NCI-H1092 treated with DMSO at 0.1 percent for 48 hours (cell line): ENCODE measurements at regions not wholly inside any gene's neighbourhood (a gene's known extent, or its start where the extent isn't known, plus 50 kb on each side); places are given as distances from the start of the nearest gene placed in this dataset.

Source experiments
- DNase-seq: peaks from one replicate; lab custom pipeline; 2025; lab: John Stamatoyannopoulos, UW

DNA sequence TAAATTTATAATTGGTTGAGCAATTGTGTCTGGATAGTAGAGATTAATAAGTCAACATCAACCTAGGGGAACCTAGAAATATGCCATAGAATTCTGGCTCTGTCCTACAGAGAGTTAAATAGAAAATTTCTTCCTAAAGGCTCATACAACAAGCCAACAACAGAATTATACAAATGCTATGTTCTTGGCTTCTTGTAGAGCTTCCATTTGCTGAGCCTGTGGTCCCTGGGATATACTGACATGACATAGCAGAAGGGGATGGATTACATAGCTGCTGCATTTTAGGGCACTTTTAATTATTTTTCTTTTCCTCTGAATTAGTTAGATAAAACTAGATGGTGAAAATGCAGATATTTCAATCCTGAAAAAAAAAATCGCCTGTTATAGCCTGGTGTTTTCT is 95.5 kb upstream of the ST6GAL2 start:
- DNase-seq: no peak

DNA sequence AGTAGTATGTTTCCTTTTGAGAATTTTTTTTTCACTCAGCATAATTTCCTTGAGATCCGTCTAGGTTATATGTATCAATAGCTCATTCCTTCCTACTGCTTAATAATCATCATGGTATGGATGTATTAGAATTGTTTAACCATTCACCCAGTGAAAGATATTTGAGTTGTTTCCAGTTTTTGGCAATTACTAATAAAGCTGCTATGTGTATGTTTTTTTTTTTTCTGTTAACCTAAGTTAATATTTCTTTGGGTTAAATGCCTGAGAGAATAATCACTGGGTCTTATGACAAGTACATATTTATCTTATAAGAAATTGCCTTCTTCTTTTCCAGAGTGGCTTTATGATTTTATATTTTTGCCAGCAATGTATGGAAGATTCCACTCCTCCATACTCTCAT is 96.4 kb upstream of the ST6GAL2 start:
- DNase-seq: no peak

GRCh38 chr2:106983305-106983704 is 97.3 kb upstream of the ST6GAL2 start:
- DNase-seq: no peak

DNA sequence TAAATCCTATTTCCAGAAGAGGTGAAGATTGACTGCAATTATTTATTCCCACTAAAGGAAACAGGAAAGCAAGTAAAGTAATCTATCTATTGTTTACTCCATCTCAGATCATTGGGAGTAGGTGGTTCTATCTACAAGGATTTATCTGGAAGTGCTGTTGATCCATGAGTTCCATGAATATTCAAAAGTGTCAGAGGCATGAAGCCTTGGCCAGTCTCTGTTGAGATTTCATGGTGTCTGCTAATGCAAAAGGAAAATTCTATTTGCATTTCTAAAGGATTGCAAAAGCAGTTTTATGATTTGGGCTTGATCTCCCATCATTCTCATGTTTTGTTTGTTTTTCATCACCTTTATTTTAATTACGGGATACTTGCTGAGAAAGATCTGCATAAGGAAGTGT is 102.4 kb upstream of the ST6GAL2 start:
- no peak for DNase-seq

DNA sequence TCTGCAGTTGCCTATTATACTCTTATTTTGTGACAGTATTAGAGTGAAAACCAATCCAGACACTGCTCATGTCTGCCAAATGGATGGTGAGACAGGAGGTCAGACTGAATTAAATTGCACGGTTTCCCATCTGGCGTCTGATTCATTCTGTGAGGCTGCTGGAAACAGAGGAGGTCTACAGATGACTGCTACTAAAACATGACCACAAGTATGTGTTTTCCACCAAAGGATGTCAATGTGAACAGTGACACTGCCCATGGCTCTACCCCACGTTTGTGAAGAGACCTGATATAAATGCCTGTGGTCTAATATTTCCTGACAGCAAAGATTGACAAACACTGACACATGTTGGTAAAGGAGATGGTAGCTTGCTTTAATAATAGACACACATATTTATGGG is 104.3 kb upstream of the ST6GAL2 start:
- DNase-seq: no peak

GRCh38 chr2:106991866-106992265 is 105.9 kb upstream of the ST6GAL2 start:
- DNase-seq: no peak

GRCh38 chr2:106995556-106995955 is 109.6 kb upstream of the ST6GAL2 start:
- DNase-seq: no peak

GRCh38 chr2:106996171-106996769 is 110.3 kb upstream of the ST6GAL2 start:
- peak; percentile 33 for DNase-seq

- no peak for DNase-seq
Measured at GRCh38 chr2:106997204-106997603, 111.2 kb upstream of the ST6GAL2 start.

DNA sequence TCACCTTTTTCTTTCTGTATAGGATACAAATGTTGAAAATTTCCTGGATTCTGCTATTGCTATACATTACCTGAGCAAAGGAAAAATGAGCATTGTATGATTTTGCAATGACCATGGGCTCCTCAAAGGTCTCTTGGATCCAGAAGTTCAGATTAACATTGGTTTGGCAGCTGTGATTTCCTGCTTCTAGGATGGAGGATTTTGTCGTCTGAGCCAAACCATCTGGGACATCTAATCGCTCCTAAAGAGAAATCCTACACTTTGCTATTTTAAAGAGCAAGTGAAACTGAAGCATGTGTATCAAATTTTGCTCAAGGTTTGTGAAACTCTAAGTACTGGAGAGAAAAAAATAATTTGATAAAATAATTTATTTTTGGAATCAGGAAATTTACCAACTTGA is 115.1 kb upstream of the ST6GAL2 start:
- no peak for DNase-seq

GRCh38 chr2:107001551-107001950 is 115.6 kb upstream of the ST6GAL2 start:
- no peak for DNase-seq

- no peak for DNase-seq
Measured at GRCh38 chr2:107001964-107002696, 116.2 kb upstream of the ST6GAL2 start.

- no peak for DNase-seq
Measured at GRCh38 chr2:107002735-107003134, 116.8 kb upstream of the ST6GAL2 start.

DNA sequence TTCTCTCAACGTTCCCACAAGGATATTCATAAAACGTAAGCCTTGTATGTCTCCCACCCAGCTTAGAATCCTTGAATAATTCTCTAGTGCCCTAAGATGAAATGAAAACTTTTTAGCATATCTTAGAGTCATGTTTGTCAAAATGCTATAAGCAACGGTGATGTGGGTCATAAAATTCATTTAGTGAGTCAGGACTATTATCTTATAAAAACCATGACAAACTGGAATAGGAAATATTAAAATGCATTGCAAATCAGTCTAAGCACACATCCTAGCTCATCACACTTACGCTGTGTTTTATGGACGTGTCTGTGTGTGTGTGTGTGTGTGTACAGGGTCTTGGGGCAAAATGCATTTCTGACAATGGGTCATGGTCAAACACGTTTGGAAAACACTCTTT is 119.9 kb upstream of the ST6GAL2 start:
- DNase-seq: no peak

GRCh38 chr2:107006836-107007235 is 120.9 kb upstream of the ST6GAL2 start:
- no peak for DNase-seq

- no peak for DNase-seq
Measured at GRCh38 chr2:107007927-107008326, 122.0 kb upstream of the ST6GAL2 start.

- no peak for DNase-seq
Measured at GRCh38 chr2:107008843-107009242, 122.9 kb upstream of the ST6GAL2 start.

DNA sequence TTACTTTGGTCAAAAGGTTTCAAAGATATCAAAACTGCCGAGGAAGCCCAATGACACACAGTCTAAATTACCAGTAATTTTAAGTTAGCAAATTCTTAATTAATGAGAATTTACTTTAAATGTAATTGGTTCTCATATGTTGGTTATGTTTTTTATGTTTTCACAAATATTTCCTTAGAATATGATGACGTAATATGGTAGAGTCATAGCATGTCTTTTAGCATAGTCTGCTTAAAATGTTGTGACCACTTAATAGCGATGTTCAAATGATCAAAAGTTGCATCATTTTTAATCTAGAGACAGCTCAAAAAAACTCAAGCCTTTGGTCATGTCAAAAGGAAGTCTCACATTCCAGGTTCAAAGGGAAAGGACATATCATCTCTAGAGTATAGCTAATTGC is 123.3 kb upstream of the ST6GAL2 start:
- DNase-seq: no peak

GRCh38 chr2:107012714-107013306 is 126.8 kb upstream of the ST6GAL2 start:
- DNase-seq: no peak

- DNase-seq: no peak
Measured at GRCh38 chr2:107013884-107014283, 127.9 kb upstream of the ST6GAL2 start.

GRCh38 chr2:107018366-107018765 is 132.4 kb upstream of the ST6GAL2 start:
- DNase-seq: no peak

DNA sequence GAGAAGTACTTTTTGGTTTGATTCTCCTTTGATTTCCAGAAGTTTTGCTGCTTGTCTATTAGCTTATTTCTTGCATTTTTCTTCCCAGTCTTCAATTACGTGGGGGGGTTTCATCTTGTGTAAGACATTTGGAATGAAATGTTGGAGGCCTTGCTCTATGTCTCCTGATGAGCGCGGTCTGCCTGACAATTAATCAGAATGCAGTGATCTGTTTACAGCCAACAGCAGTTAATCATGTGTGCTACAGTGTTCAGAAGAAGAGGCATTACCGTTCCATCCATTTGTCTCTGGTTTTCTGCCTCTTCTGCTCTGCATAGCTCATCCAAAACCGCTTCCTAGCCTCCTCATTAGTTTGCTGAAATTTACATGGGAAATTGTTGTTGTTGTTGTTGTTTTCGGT is 134.4 kb upstream of the ST6GAL2 start:
- no peak for DNase-seq

- DNase-seq: no peak
Measured at GRCh38 chr2:107024269-107024668, 138.3 kb upstream of the ST6GAL2 start.
